K562 (cell line): ENCODE measurements at regions not wholly inside any gene's neighbourhood (a gene's known extent, or its start where the extent isn't known, plus 50 kb on each side); places are given as distances from the start of the nearest gene placed in this dataset.

ENCODE experiments used
- ATAC-seq: fragments of 200-7000 bp; cut with Tn5 transposase; 3 replicates; pipeline ENCODE4 v1.9.1; 2020; ENCODE audit warnings: moderate library complexity
- BruUV-seq: library from RNA; stranded (reverse); fragments of 400-500 nt; replicated peaks from 2 replicates; lab custom pipeline; 2021; lab: Mats Ljungman, UMichigan
- CTCF ChIA-PET: fragments of 300-600 bp; formaldehyde crosslinking; extraction: SDS; loops from one replicate; lab custom pipeline; 2021; ENCODE audit warnings: low intra/inter-chr PET ratio; lab: Yijun Ruan, JAX
- POLR2A ChIA-PET: fragments of 300-600, 350-650 bp; sonication (Branson Sonifier 250); formaldehyde crosslinking; extraction: SDS; loops from one replicate; lab custom pipeline; 2021; ENCODE audit warnings: antibody characterized with exemption, inconsistent platforms; lab: Yijun Ruan, JAX
- DNase-seq, 4 experiments: peaks; one replicate each; pipeline versions ENCODE4 v3.0.0 to v3.0.0-alpha.2; 2011 to 2018; ENCODE audit warnings: low spot score in 3 of 4, mixed read lengths in 3 of 4; ENCODE audit errors: extremely low read depth in 1 of 4
- FAIRE-seq: peaks from 2 replicates; lab custom pipeline; 2011; peaks lifted over from hg19 to GRCh38; lab: Jason Lieb, UNC
- H2AFZ ChIP-seq: 2 replicates; pipeline ENCODE4 v1.6.0; 2011; ENCODE audit warnings: low read depth, low read length, control low read depth, inconsistent platforms
- H3K27ac ChIP-seq: fragments of 200-600 bp; 3 replicates; pipeline ENCODE4 v1.8.0; 2011; ENCODE audit warnings: low read depth, mild to moderate bottlenecking, control low read depth, inconsistent platforms, low read length, moderate library complexity, mixed read lengths; ENCODE audit errors: extremely low read depth
- H3K27me3 ChIP-seq, 2 experiments: fragments of 300-600 bp in 1 of 2; 2 replicates in 1 of 2; 3 replicates in 1 of 2; pipeline versions ENCODE4 v1.6.0 to v1.8.0; 2011; ENCODE audit warnings: inconsistent platforms in 2 of 2, low read length in 2 of 2, mild to moderate bottlenecking in 1 of 2, mixed read lengths in 1 of 2, moderate library complexity in 1 of 2; ENCODE audit not compliant: control insufficient read depth in 2 of 2, insufficient read depth in 2 of 2
- H3K36me3 ChIP-seq: fragments of 300-600 bp; 3 replicates; pipeline ENCODE4 v1.8.0; 2011; ENCODE audit warnings: mild to moderate bottlenecking, low read length, inconsistent platforms; ENCODE audit not compliant: control insufficient read depth, insufficient read depth
- H3K4me1 ChIP-seq, 2 experiments: fragments of 200-600 bp in 1 of 2; replicated peaks in 1 of 2; 2 replicates in 1 of 2; 3 replicates in 1 of 2; pipeline versions ENCODE4 v1.5.1 to v1.8.0; 2011; ENCODE audit warnings: inconsistent platforms in 2 of 2, low read length in 2 of 2, mild to moderate bottlenecking in 1 of 2, mixed read lengths in 1 of 2, moderate library complexity in 1 of 2; ENCODE audit not compliant: control insufficient read depth in 2 of 2, insufficient read depth in 2 of 2
- H3K4me2 ChIP-seq: 2 replicates; pipeline ENCODE4 v1.6.1; 2011; ENCODE audit warnings: low read length, control low read depth, inconsistent platforms, mixed read lengths; ENCODE audit not compliant: insufficient read depth
- H3K4me3 ChIP-seq: fragments of 200-600 bp; sonication (generic), shearing (Covaris generic); 2 replicates; pipeline ENCODE4 v1.5.1; 2016; ENCODE audit warnings: control low read depth, inconsistent platforms
- H3K79me2 ChIP-seq: fragments of 200-600 bp; 3 replicates; pipeline ENCODE4 v1.8.0; 2011; ENCODE audit warnings: low read length, inconsistent platforms; ENCODE audit not compliant: control insufficient read depth, insufficient read depth
- H3K9ac ChIP-seq, 2 experiments: 2 replicates each; pipeline versions ENCODE4 v1.6.0 to v1.6.1; 2011; ENCODE audit warnings: low read depth in 2 of 2, low read length in 2 of 2, control low read depth in 1 of 2, inconsistent platforms in 1 of 2, mild to moderate bottlenecking in 1 of 2, mixed read lengths in 1 of 2; ENCODE audit not compliant: insufficient read depth in 1 of 2
- H3K9me1 ChIP-seq: one replicate; pipeline ENCODE4 v1.6.0; 2011; ENCODE audit warnings: inconsistent platforms, mild to moderate bottlenecking, low read length, moderate library complexity; ENCODE audit not compliant: control insufficient read depth, insufficient read depth
- H3K9me3 ChIP-seq: replicated peaks from 2 replicates; pipeline ENCODE4 v1.5.1; 2011; ENCODE audit warnings: low read depth, low read length, inconsistent platforms; ENCODE audit not compliant: control insufficient read depth, insufficient read depth
- H4K20me1 ChIP-seq: replicated peaks from 2 replicates; pipeline ENCODE4 v1.6.1; 2011; ENCODE audit warnings: low read length, inconsistent platforms, mixed read lengths; ENCODE audit not compliant: control insufficient read depth, insufficient read depth
- ATF2 ChIP-seq: sonication (generic); formaldehyde crosslinking; IDR thresholded peaks from 2 replicates; pipeline ENCODE4 v1.8.1; 2022; ENCODE audit warnings: missing genetic modification reagents
- CEBPG ChIP-seq, 3 experiments: fragments of 200-800 bp in 1 of 3; sonication (Bioruptor generic) in 1 of 3; sonication (generic) in 1 of 3; formaldehyde crosslinking in 1 of 3; IDR thresholded peaks in 2 of 3; conservative IDR thresholded peaks in 1 of 3; 2 replicates each; pipeline versions ENCODE4 v1.6.1 to v1.8.0; 2016 to 2022; ENCODE audit warnings: missing compliant biosample characterization in 2 of 3, missing genetic modification characterization in 2 of 3, mild to moderate bottlenecking in 1 of 3, missing genetic modification reagents in 1 of 3
- EGR1 ChIP-seq: fragments of 450-650 bp; conservative IDR thresholded peaks from 2 replicates; pipeline ENCODE4 v1.6.1; 2017; ENCODE audit warnings: mild to moderate bottlenecking
- IRF9 ChIP-seq: fragments of 450-650 bp; IDR thresholded peaks from 2 replicates; pipeline ENCODE4 v1.6.1; 2016; ENCODE audit warnings: missing biosample characterization, missing genetic modification characterization
- RB1 ChIP-seq: fragments of 450-650 bp; IDR thresholded peaks from 2 replicates; pipeline ENCODE4 v1.6.1; 2017; ENCODE audit warnings: low read depth, mild to moderate bottlenecking
- SOX6 ChIP-seq: fragments of 450-650 bp; IDR thresholded peaks from 2 replicates; pipeline ENCODE4 v1.6.1; 2014; ENCODE audit warnings: mild to moderate bottlenecking
- TEAD4 ChIP-seq, 2 experiments: sonication (generic) in 1 of 2; formaldehyde crosslinking in 1 of 2; IDR thresholded peaks; 2 replicates each; pipeline versions ENCODE4 v1.6.1 to v1.8.0; 2012 to 2022; ENCODE audit warnings: borderline replicate concordance in 1 of 2, inconsistent platforms in 1 of 2, low read length in 1 of 2, mild to moderate bottlenecking in 1 of 2, missing genetic modification reagents in 1 of 2
- ZMIZ1 ChIP-seq, 2 experiments: fragments of 150-350 bp in 1 of 2; IDR thresholded peaks; 2 replicates each; pipeline ENCODE4 v1.6.1; 2012 to 2016; ENCODE audit warnings: low read depth in 2 of 2, low read length in 2 of 2, mild to moderate bottlenecking in 1 of 2, moderate library complexity in 1 of 2
- ZNF778 ChIP-seq: fragments of 450-650 bp; formaldehyde crosslinking; IDR thresholded peaks from 2 replicates; pipeline ENCODE4 v1.4.0; 2020; ENCODE audit warnings: mild to moderate bottlenecking, moderate library complexity
- WGBS: fragments of 100-300 bp; shearing (Covaris generic); methylation state at CpG from one replicate; pipeline ENCODE4 v1.1.6; 2016; ENCODE audit warnings: low coverage, mixed read lengths; ENCODE audit not compliant: insufficient coverage; ENCODE audit errors: missing lambda C conversion rate; 5-methylcytosine and 5-hydroxymethylcytosine counted together
- in situ Hi-C: fragments of 300-500 bp; cut with MboI; formaldehyde crosslinking; loops from 4 replicates; pipeline ENCODE4 v1.15.0; 2018; ENCODE audit warnings: inconsistent platforms, mixed read lengths
- intact Hi-C: fragments of 100-400 bp; cut with micrococcal nuclease; formaldehyde crosslinking; loops from 2 replicates; pipeline ENCODE4 v1.14.2; 2022

GRCh38 chr20:52269321-52269720 is 77.7 kb upstream of the ZFP64 start:
- in situ Hi-C loops = no loop called here
- Histone ChIP-seq H3K27me3 (no peaks in the 10 kb centered on the region), H4K20me1 (no peaks in the 10 kb centered on the region), H3K79me2 (no peaks in the 10 kb centered on the region), H3K9me1 (no peaks in the 10 kb centered on the region), H3K4me2 (no peak overlapping the region), H3K36me3 (no peaks in the 10 kb centered on the region), H2AFZ (no peak overlapping the region), H3K9me3 (no peaks in the 10 kb centered on the region), H3K4me1 (no peaks in the 10 kb centered on the region), H3K4me3 (no peak overlapping the region), H3K27ac (no peak overlapping the region), H3K9ac (no peak overlapping the region)
- TF ChIP-seq EGR1 = no peak
- TF ChIP-seq CEBPG (CRISPR knock-in tag; IDR thresholded peaks at IDR 0.05) = no peak
- TF ChIP-seq CEBPG (tag; conservative IDR thresholded peaks at IDR 0.05 in 1 of 2, IDR thresholded peaks at IDR 0.05 in 1 of 2) = no peak
- peak; percentile 28; the same call in 1 of the 2 replicates for TF ChIP-seq TEAD4 (IDR thresholded peaks at IDR 0.05; ENCODE audit: low read length)
- TF ChIP-seq TEAD4 (CRISPR knock-in tag; IDR thresholded peaks at IDR 0.05; ENCODE audit: borderline replicate concordance) = no peak
- no peak for TF ChIP-seq RB1
- WGBS = 16% methylated on average over 7 of the region's 7 CpGs
- no peak for DNase-seq
- BruUV-seq = no TSS peak
- POLR2A ChIA-PET = no interaction called here
- FAIRE-seq = no peak
- intact Hi-C loops = no loop called here
- CTCF ChIA-PET = no interaction called here
- ATAC-seq = no peak

- in situ Hi-C loops = no loop called here
- no peaks in the 10 kb centered on the region for H4K20me1 ChIP-seq
- H3K9me1 ChIP-seq = no peaks in the 10 kb centered on the region
- H2AFZ ChIP-seq = no peak overlapping the region
- 15% methylated on average over 4 of the region's 4 CpGs for WGBS
- H3K27me3 ChIP-seq = no peaks in the 10 kb centered on the region
- no TSS peak for BruUV-seq
- ATAC-seq (no peak), DNase-seq (no peak), FAIRE-seq (no peak)
- intact Hi-C loops = no loop called here
- H3K4me1 ChIP-seq = no peaks in the 10 kb centered on the region
- no peak overlapping the region for H3K27ac ChIP-seq
- no peaks in the 10 kb centered on the region for H3K79me2 ChIP-seq
- no peak overlapping the region for H3K4me2 ChIP-seq
- no peaks in the 10 kb centered on the region for H3K36me3 ChIP-seq
- POLR2A ChIA-PET = no interaction called here
- H3K9me3 ChIP-seq = no peaks in the 10 kb centered on the region
- H3K9ac ChIP-seq = no peak overlapping the region
- CTCF ChIA-PET = no interaction called here
- H3K4me3 ChIP-seq = no peak overlapping the region
- no peak for TF ChIP-seq ZMIZ1 (IDR thresholded peaks at IDR 0.05; ENCODE audit: low read depth in 2 of 2, low read length in 2 of 2)
- TF ChIP-seq IRF9 = no peak
- no peak for TF ChIP-seq SOX6
- no peak for TF ChIP-seq ATF2 (CRISPR knock-in tag)
- no peak for TF ChIP-seq ZNF778 (CRISPR knock-in tag)
Measured at GRCh38 chr20:52268184-52268749, 76.7 kb upstream of the ZFP64 start.
